ENCODE measurements at regions not wholly inside any gene's neighbourhood (a gene's known extent, or its start where the extent isn't known, plus 50 kb on each side); places are given as distances from the start of the nearest gene placed in this dataset.
"Not testable (repeated sequence)": the region's sequence is repeated elsewhere in the genome, so short reads cannot be mapped to it uniquely, and the experiment has no call there.

DNA sequence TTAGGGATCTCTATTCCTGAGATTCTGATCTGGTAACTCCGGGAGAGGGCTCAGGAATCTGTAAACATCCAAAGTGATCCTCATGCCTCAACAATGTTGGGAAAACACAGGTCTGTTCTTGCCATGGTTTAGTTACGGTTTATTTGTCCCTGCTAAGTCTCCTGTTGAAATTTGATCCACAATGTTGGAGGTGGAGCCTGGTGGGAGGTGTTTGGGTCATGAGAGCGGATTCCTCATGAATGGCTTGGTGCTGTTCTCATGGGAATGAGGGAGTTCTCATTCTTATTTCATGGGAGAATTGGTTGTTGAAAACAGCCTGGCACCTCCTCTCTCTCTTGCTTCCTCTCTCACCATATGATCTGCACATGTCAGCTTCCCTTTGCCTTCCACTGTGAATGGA lies 608.6 kb upstream of the GOT2 start:
- DNase-seq, result no peak

- no peak for DNase-seq
These were observed 607.3 kb upstream of the GOT2 start for GRCh38 chr16:59341368-59341767.

GRCh38 chr16:59339871-59340270 lies 605.8 kb upstream of the GOT2 start:
- no peak for DNase-seq

- DNase-seq, result no peak
These were observed 602.1 kb upstream of the GOT2 start for GRCh38 chr16:59336136-59336695.

GRCh38 chr16:59331708-59332107 lies 597.6 kb upstream of the GOT2 start:
- not testable (repeated sequence) for DNase-seq

- DNase-seq, result no peak
These were observed 596.0 kb upstream of the GOT2 start for GRCh38 chr16:59330019-59330670.

GRCh38 chr16:59328961-59329360 lies 594.8 kb upstream of the GOT2 start:
- DNase-seq, result no peak

GRCh38 chr16:59327894-59328293 lies 593.8 kb upstream of the GOT2 start:
- no peak for DNase-seq

DNA sequence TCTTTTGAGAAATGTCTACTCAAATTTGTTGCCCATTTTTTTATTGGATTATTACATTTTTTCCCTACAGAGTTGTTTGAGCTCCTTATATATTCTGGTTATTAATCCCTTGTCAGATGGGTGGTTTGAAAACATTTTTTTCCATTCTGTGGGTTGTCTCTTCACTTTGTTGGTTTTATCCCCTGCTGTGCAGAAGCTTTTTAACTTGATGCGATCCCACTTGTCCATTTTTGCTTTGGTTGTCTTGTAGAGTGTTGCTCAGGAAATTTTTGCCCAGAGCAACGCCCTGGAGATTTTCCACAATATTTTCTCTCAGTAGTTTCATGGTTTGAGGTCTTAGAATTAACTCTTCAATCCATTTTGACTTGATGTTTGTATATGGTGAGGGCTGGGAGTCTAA lies 592.8 kb upstream of the GOT2 start:
- no peak for DNase-seq

- DNase-seq, result no peak
These were observed 590.3 kb upstream of the GOT2 start for GRCh38 chr16:59324462-59324861.

GRCh38 chr16:59320657-59321056 lies 586.5 kb upstream of the GOT2 start:
- no peak for DNase-seq

DNA sequence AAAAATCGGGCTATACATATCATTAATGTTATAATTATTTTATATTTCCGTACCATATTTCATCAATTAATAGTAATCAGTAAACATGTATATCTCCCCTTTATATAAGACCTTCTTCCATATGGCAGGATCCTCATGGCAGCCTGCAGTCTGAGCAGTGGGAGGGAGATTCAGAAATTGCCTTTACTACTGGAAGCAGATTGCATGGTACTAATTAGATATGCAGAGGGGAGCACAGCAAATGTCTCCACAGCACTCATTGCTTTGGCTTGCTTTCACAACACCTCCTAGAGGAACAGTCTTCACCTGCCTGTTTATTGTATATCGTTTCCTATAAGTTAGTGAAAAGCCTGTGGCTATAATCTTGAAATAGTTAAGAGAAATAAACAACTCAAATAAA lies 585.8 kb upstream of the GOT2 start:
- DNase-seq, result no peak

DNA sequence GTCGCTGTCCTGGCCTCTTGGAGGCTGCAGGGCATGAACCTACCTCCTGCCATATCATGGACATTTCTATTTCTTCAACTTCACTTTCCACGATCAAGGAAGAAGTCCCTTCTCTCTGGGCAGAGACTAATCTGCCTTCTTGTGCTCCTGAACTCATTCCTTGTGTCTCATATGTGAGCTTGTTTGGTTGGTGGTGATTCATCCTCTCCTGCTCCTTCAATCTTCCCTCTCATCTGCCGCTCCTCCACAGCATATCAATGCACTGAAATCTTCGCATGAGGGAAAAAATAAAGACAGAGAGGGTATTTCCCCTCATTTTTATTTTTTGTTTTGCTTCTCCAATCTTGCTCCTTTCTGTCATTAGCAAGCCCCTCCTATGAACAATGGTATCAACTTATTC lies 571.7 kb upstream of the GOT2 start:
- no peak for DNase-seq

- no peak for DNase-seq
These were observed 562.8 kb upstream of the GOT2 start for GRCh38 chr16:59296888-59297287.

GRCh38 chr16:59295993-59296736 lies 562.0 kb upstream of the GOT2 start:
- DNase-seq, result no peak

DNA sequence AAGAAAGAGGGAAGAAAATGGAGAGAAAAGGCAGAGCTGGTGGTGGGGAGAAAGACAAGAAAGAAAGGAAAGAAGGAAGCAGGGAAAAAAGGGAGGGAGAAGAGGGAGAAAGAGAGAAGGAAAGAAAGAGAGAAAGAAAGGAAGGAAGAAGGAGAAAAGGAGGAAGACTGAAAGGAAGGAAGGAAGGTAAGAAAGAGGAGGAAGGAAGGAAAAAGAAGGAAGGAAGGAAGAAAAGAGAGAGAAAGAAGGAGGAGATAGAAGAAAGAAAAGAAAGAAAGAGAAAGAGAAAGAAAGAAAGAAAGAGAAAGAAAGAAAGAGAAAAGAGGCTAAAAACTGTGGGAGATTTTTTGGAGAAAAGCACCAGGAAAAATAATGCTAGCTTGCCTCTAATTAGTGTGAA lies 561.4 kb upstream of the GOT2 start:
- no peak for DNase-seq

- no peak for DNase-seq
These were observed 556.6 kb upstream of the GOT2 start for GRCh38 chr16:59290718-59291117.

- DNase-seq, result no peak
These were observed 555.0 kb upstream of the GOT2 start for GRCh38 chr16:59289151-59289550.

DNA sequence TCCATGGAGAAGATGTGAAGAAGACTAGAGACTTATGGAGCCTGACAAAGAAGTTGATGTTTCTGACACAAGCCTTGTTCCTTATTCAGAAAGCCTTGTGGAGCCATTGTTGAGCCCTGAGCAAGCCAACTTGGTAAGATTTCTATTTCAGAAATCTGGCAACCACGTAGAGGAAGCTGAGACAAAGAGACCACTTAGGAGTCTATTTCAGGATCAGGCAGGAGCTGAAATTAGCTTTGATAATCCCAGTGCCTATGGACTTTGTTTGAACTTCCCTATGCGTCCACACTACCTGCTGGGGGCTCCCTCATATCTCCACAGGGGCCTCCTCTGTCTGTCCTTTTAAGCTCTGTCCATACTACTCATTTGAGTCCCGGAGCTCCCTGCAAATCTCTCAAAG lies 540.0 kb upstream of the GOT2 start:
- DNase-seq, result no peak

DNA sequence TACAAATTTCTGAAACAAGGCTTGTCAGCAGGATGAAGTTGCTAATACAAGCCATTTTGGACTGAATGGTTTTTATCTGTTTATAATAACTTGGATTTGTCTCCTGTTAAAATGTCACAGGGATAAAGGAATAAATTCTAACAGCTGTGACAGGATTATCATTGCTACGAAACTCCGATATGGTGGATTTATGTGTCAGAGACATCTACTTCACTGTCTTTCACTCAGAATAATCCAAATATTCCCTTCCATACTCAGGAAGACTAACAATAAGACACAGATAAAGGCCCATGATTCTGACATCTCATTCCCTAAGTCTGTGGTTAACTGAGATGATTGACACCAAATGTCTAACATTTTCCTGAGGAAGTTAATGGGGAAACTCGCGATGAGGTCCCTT lies 529.8 kb upstream of the GOT2 start:
- DNase-seq, result no peak

GRCh38 chr16:59260892-59261291 lies 526.8 kb upstream of the GOT2 start:
- DNase-seq, result no peak

GRCh38 chr16:59259950-59260319 lies 525.8 kb upstream of the GOT2 start:
- DNase-seq, result no peak

GRCh38 chr16:59259074-59259949 lies 525.2 kb upstream of the GOT2 start:
- DNase-seq, result no peak

DNA sequence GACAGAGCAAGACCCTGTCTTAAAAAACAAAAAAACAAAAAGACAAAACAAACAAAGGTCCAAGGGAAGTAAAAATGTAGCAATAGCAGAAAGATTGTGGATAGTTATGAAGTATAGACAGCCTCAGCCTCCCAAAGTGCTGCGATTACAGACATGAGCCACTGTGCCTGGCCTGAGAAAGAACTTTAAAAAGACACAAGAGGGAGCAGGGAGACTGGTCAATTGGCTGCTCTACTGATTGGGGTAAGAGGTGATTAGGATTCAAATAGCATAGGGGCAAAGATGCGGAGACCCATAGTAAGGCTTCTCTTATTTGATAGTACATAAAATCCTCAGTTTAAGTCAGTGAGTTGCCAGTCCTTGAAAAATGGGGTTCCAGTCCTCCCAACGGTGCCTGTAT lies 518.2 kb upstream of the GOT2 start:
- DNase-seq, result no peak
